ENCODE measurements at regions not wholly inside any gene's neighbourhood (a gene's known extent, or its start where the extent isn't known, plus 50 kb on each side); places are given as distances from the start of the nearest gene placed in this dataset.

DNA sequence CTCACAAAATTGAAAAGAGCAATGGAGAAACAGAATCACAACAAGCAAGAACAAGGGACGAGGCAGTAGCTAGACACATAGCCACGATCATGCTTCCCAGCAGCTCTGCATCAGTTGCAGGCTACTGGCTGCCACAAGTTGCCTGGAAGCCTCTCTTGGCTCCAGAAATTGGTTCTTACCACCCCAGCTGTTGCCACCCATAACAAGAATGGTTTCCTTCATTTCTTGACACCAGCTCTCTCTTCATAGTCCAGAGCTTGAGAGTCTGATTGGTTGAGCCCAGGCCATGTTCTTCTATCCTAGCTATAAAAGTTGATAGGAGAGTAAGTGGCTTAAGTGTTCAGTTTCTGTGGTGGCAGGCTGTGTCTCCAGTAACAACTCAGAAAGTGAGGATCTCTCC is 210.7 kb upstream of the ANKRD55 start:
- TF ChIP-seq YY1 (IDR thresholded peaks at IDR 0.05; ENCODE audit: insufficient read depth, insufficient read length) (no peak), SUZ12 (IDR thresholded peaks at IDR 0.05; ENCODE audit: extremely low read depth, insufficient read depth, insufficient read length) (no peak)

Data from NT2/D1 (cell line).